ENCODE measurements at regions not wholly inside any gene's neighbourhood (a gene's known extent, or its start where the extent isn't known, plus 50 kb on each side); places are given as distances from the start of the nearest gene placed in this dataset.

GRCh38 chr2:2692599-2693389 is 361.7 kb upstream of the MYT1L start:
- H3K9me3 ChIP-seq: no peaks in the 10 kb centered on the region
- no peak overlapping the region for H3K27ac ChIP-seq
- no peaks in the 10 kb centered on the region for H3K4me1 ChIP-seq
- DNase-seq: no peak
- no peak for TF ChIP-seq POLR2A (IDR thresholded peaks at IDR 0.05)
- 82 to 88% methylated on average over 14 to 18 of the region's 21 CpGs for WGBS, 2 donors
- no peak overlapping the region for H3K4me3 ChIP-seq
- no peaks in the 10 kb centered on the region for H3K36me3 ChIP-seq
- H3K27me3 ChIP-seq: peaks cover 0 to 22% (median 0%) of the 10 kb centered on the region in 4 donors
- intact Hi-C loops (cut with DNase I): no loop called here

- WGBS, 2 donors: 85 to 89% methylated on average over 5 to 10 of the region's 10 CpGs
- no peak overlapping the region for H3K27ac ChIP-seq
- H3K4me3 ChIP-seq: no peak overlapping the region
- H3K9me3 ChIP-seq: no peaks in the 10 kb centered on the region
- peaks cover 0 to 22% (median 0%) of the 10 kb centered on the region in 4 donors for H3K27me3 ChIP-seq
- no peak for DNase-seq
- TF ChIP-seq POLR2A (IDR thresholded peaks at IDR 0.05) (no peak), CTCF (IDR thresholded peaks at IDR 0.05) (no peak)
- no peaks in the 10 kb centered on the region for H3K4me1 ChIP-seq
- intact Hi-C loops (cut with DNase I): no loop called here
- no peaks in the 10 kb centered on the region for H3K36me3 ChIP-seq
Measured at GRCh38 chr2:2691419-2691818, 360.3 kb upstream of the MYT1L start.

GRCh38 chr2:2690985-2691384 is 359.9 kb upstream of the MYT1L start:
- TF ChIP-seq POLR2A (IDR thresholded peaks at IDR 0.05) (no peak), CTCF (IDR thresholded peaks at IDR 0.05) (no peak)
- peaks cover 0 to 22% (median 0%) of the 10 kb centered on the region in 4 donors for H3K27me3 ChIP-seq
- no peaks in the 10 kb centered on the region for H3K4me1 ChIP-seq
- H3K4me3 ChIP-seq: no peak overlapping the region
- no peak overlapping the region for H3K27ac ChIP-seq
- no peak for DNase-seq
- WGBS, 2 donors: 64 to 88% methylated on average over 1 to 3 of the region's 4 CpGs
- no peaks in the 10 kb centered on the region for H3K36me3 ChIP-seq
- intact Hi-C loops (cut with DNase I): no loop called here
- H3K9me3 ChIP-seq: no peaks in the 10 kb centered on the region

- H3K9me3 ChIP-seq: no peaks in the 10 kb centered on the region
- no peaks in the 10 kb centered on the region for H3K36me3 ChIP-seq
- H3K27ac ChIP-seq: no peak overlapping the region
- no peak for TF ChIP-seq CTCF (IDR thresholded peaks at IDR 0.05)
- DNase-seq: no peak
- no peaks in the 10 kb centered on the region for H3K4me1 ChIP-seq
- H3K4me3 ChIP-seq: no peak overlapping the region
- H3K27me3 ChIP-seq: peaks cover 0 to 16% (median 0%) of the 10 kb centered on the region in 4 donors
- intact Hi-C loops (cut with DNase I): no loop called here
- WGBS, 2 donors: 83 to 90% methylated on average over 2 to 12 of the region's 12 CpGs
Measured at GRCh38 chr2:2689306-2689705, 358.2 kb upstream of the MYT1L start.

GRCh38 chr2:2688254-2688653 is 357.2 kb upstream of the MYT1L start:
- 44 to 68% methylated on average over 4 to 5 of the region's 6 CpGs for WGBS, 2 donors

More at GRCh38 chr2:2688254-2688653, 357.2 kb upstream of the MYT1L start:
- H3K9me3 ChIP-seq: no peaks in the 10 kb centered on the region
- H3K4me1 ChIP-seq: no peaks in the 10 kb centered on the region
- DNase-seq: no peak
- H3K27me3 ChIP-seq: peaks cover 0 to 9% (median 0%) of the 10 kb centered on the region in 4 donors
- H3K27ac ChIP-seq: no peak overlapping the region
- H3K36me3 ChIP-seq: no peaks in the 10 kb centered on the region
- TF ChIP-seq POLR2A (IDR thresholded peaks at IDR 0.05) (no peak), CTCF (IDR thresholded peaks at IDR 0.05) (no peak)
- intact Hi-C loops (cut with DNase I): no loop called here
- H3K4me3 ChIP-seq: no peak overlapping the region
